Amniotic stem cell (primary cell): ENCODE measurements at regions not wholly inside any gene's neighbourhood (a gene's known extent, or its start where the extent isn't known, plus 50 kb on each side); places are given as distances from the start of the nearest gene placed in this dataset.
"Not testable (repeated sequence)": the region's sequence is repeated elsewhere in the genome, so short reads cannot be mapped to it uniquely, and the experiment has no call there.

Experiments
- DNase-seq: peaks from one replicate; lab custom pipeline; 2025; lab: John Stamatoyannopoulos, UW

- DNase-seq, result no peak
Observed at GRCh38 chr5:98500811-98501210, 272.7 kb upstream of the RGMB start.

- DNase-seq, result no peak
Observed at GRCh38 chr5:98503616-98504015, 269.8 kb upstream of the RGMB start.

- DNase-seq, result no peak
Observed at GRCh38 chr5:98504505-98504904, 269.0 kb upstream of the RGMB start.

GRCh38 chr5:98510143-98510985 lies 263.1 kb upstream of the RGMB start:
- no peak for DNase-seq

GRCh38 chr5:98513380-98513779 lies 260.1 kb upstream of the RGMB start:
- no peak for DNase-seq

GRCh38 chr5:98514215-98514614 lies 259.2 kb upstream of the RGMB start:
- DNase-seq, result no peak

GRCh38 chr5:98516701-98517100 lies 256.8 kb upstream of the RGMB start:
- no peak for DNase-seq

GRCh38 chr5:98517560-98518366 lies 255.7 kb upstream of the RGMB start:
- DNase-seq, result no peak

- DNase-seq, result no peak
Observed at GRCh38 chr5:98518754-98519153, 254.7 kb upstream of the RGMB start.

- no peak for DNase-seq
Observed at GRCh38 chr5:98519571-98519970, 253.9 kb upstream of the RGMB start.

- DNase-seq, result no peak
Observed at GRCh38 chr5:98521821-98522220, 251.6 kb upstream of the RGMB start.

- no peak for DNase-seq
Observed at GRCh38 chr5:98524773-98525172, 248.7 kb upstream of the RGMB start.

GRCh38 chr5:98527846-98528245 lies 245.6 kb upstream of the RGMB start:
- DNase-seq, result no peak

GRCh38 chr5:98529321-98529720 lies 244.1 kb upstream of the RGMB start:
- no peak for DNase-seq

GRCh38 chr5:98530224-98530623 lies 243.2 kb upstream of the RGMB start:
- no peak for DNase-seq

GRCh38 chr5:98535901-98536300 lies 237.6 kb upstream of the RGMB start:
- DNase-seq, result no peak

GRCh38 chr5:98540056-98540455 lies 233.4 kb upstream of the RGMB start:
- no peak for DNase-seq

GRCh38 chr5:98541641-98542040 lies 231.8 kb upstream of the RGMB start:
- DNase-seq, result no peak

- DNase-seq, result no peak
Observed at GRCh38 chr5:98543490-98543889, 230.0 kb upstream of the RGMB start.

GRCh38 chr5:98546924-98547323 lies 226.5 kb upstream of the RGMB start:
- DNase-seq, result not testable (repeated sequence)

GRCh38 chr5:98556712-98557111 lies 216.8 kb upstream of the RGMB start:
- DNase-seq, result no peak

GRCh38 chr5:98557916-98558315 lies 215.5 kb upstream of the RGMB start:
- no peak for DNase-seq
